Naive thymus-derived CD4-positive, alpha-beta T cell (primary cell): ENCODE measurements at regions not wholly inside any gene's neighbourhood (a gene's known extent, or its start where the extent isn't known, plus 50 kb on each side); places are given as distances from the start of the nearest gene placed in this dataset.

Source experiments
- ATAC-seq: fragments of 150-1000 bp; cut with Tn5 transposase; 2 replicates; pipeline ENCODE4 v1.10.0; 2021; ENCODE audit warnings: mild to moderate bottlenecking, moderate library complexity
- CTCF ChIA-PET: fragments of 350-600 bp; sonication (Branson Sonifier 250); formaldehyde crosslinking; loops from one replicate; lab custom pipeline; 2021; ENCODE audit warnings: antibody characterized with exemption; lab: Charles Lee
- POLR2A ChIA-PET: fragments of 350-600 bp; sonication (Branson Sonifier 250); formaldehyde crosslinking; loops from one replicate; lab custom pipeline; 2021; ENCODE audit warnings: antibody characterized with exemption, inconsistent platforms; lab: Charles Lee
- DNase-seq, 9 donors: peaks; one replicate each; pipeline versions ENCODE4 v3.0.0 to v3.0.0-alpha.2; 2020 to 2022; ENCODE audit warnings: mixed read lengths in 1 of 9
- H3K27ac ChIP-seq: one replicate; pipeline ENCODE4 v1.7.0; 2013; ENCODE audit warnings: mild to moderate bottlenecking, low read depth, low read length, moderate library complexity
- H3K27me3 ChIP-seq, 2 donors: one replicate each; pipeline ENCODE4 v1.7.0; 2013; ENCODE audit warnings: low read length in 2 of 2, mild to moderate bottlenecking in 2 of 2, moderate library complexity in 2 of 2; ENCODE audit not compliant: control insufficient read depth in 2 of 2, insufficient read depth in 2 of 2
- H3K36me3 ChIP-seq, 3 experiments: 1 replicate in 2 of 3; 2 replicates in 1 of 3; pipeline ENCODE4 v1.7.0; 2013; ENCODE audit warnings: low read length in 3 of 3, mild to moderate bottlenecking in 3 of 3, moderate library complexity in 1 of 3; ENCODE audit not compliant: insufficient read depth in 3 of 3, control insufficient read depth in 2 of 3
- H3K4me1 ChIP-seq, 2 donors: one replicate each; pipeline ENCODE4 v1.7.0; 2013; ENCODE audit warnings: low read length in 2 of 2, mild to moderate bottlenecking in 2 of 2, moderate library complexity in 1 of 2; ENCODE audit not compliant: control insufficient read depth in 2 of 2, insufficient read depth in 2 of 2
- H3K4me3 ChIP-seq: 2 replicates; pipeline ENCODE4 v1.7.0; 2013; ENCODE audit warnings: mild to moderate bottlenecking, low read length
- H3K9me3 ChIP-seq, 3 experiments: 1 replicate in 2 of 3; 2 replicates in 1 of 3; pipeline ENCODE4 v1.7.0; 2013; ENCODE audit warnings: low read length in 3 of 3; ENCODE audit not compliant: control insufficient read depth in 2 of 3
- H3K27ac Mint-ChIP-seq, 9 donors: one replicate each; pipeline ENCODE4 v1.8.0; 2020 to 2022; ENCODE audit warnings: mixed read lengths in 9 of 9, mild to moderate bottlenecking in 8 of 9, moderate library complexity in 5 of 9, inconsistent platforms in 2 of 9
- H3K27me3 Mint-ChIP-seq, 5 donors: one replicate each; pipeline ENCODE4 v1.8.0; 2021 to 2022; ENCODE audit warnings: mixed read lengths in 5 of 5, mild to moderate bottlenecking in 1 of 5
- H3K36me3 Mint-ChIP-seq, 5 donors: one replicate each; pipeline ENCODE4 v1.8.0; 2020 to 2022; ENCODE audit warnings: mixed read lengths in 5 of 5, mild to moderate bottlenecking in 3 of 5, inconsistent platforms in 1 of 5
- H3K4me1 Mint-ChIP-seq, 7 donors: one replicate each; pipeline ENCODE4 v1.8.0; 2020 to 2022; ENCODE audit warnings: mixed read lengths in 7 of 7, mild to moderate bottlenecking in 3 of 7, inconsistent platforms in 1 of 7
- H3K4me3 Mint-ChIP-seq, 10 donors: one replicate each; pipeline ENCODE4 v1.8.0; 2020 to 2022; ENCODE audit warnings: mild to moderate bottlenecking in 10 of 10, mixed read lengths in 10 of 10, moderate library complexity in 6 of 10, inconsistent platforms in 2 of 10
- H3K9me3 Mint-ChIP-seq, 11 donors: one replicate each; pipeline ENCODE4 v1.8.0; 2020 to 2022; ENCODE audit warnings: mixed read lengths in 11 of 11, mild to moderate bottlenecking in 4 of 11, inconsistent platforms in 1 of 11, moderate library complexity in 1 of 11
- intact Hi-C, 2 donors: fragments of 100-400 bp; cut with micrococcal nuclease; formaldehyde crosslinking; loops; one replicate each; pipeline ENCODE4 v1.15.1; 2023

- no peaks in the 10 kb centered on the region for H3K36me3 ChIP-seq
- H3K27ac ChIP-seq: no peak overlapping the region
- H3K27me3 Mint-ChIP-seq: peaks cover 0 to 17% (median 0%) of the 10 kb centered on the region in 5 donors
- H3K27ac Mint-ChIP-seq: peak overlapping the region in 2 of 9 donors; percentile 3 to 36
- no peak overlapping the region for H3K4me3 Mint-ChIP-seq
- H3K27me3 ChIP-seq: no peaks in the 10 kb centered on the region
- H3K4me1 Mint-ChIP-seq: peaks cover 0 to 2% (median 0%) of the 10 kb centered on the region in 7 donors
- ATAC-seq: no peak
- DNase-seq: no peak
- H3K9me3 Mint-ChIP-seq: peaks cover 0 to 34% (median 15%) of the 10 kb centered on the region in 11 donors
- H3K4me1 ChIP-seq: no peaks in the 10 kb centered on the region
- ChIA-PET CTCF (no interaction called here), POLR2A (interaction anchor here (1.1 kb wide), 1 partner anchor 11 kb away, joined by 3 read pairs; no protein-coding TSS in a partner anchor)
- H3K9me3 ChIP-seq: no peaks in the 10 kb centered on the region
- intact Hi-C loops: no loop called here
- no peak overlapping the region for H3K4me3 ChIP-seq
- H3K36me3 Mint-ChIP-seq: peaks cover 0 to 26% (median 9%) of the 10 kb centered on the region in 5 donors
Measured at GRCh38 chr9:7592321-7593316, 207.0 kb downstream of the DMAC1 start.

GRCh38 chr9:7591501-7591900 lies 208.1 kb downstream of the DMAC1 start:
- ChIA-PET CTCF (no interaction called here), POLR2A (no interaction called here)
- ATAC-seq: no peak
- Histone ChIP-seq H3K27ac (no peak overlapping the region), H3K27me3 (no peaks in the 10 kb centered on the region), H3K4me1 (no peaks in the 10 kb centered on the region), H3K9me3 (no peaks in the 10 kb centered on the region), H3K4me3 (no peak overlapping the region), H3K36me3 (no peaks in the 10 kb centered on the region)
- Mint-ChIP-seq H3K27me3 (peaks cover 0 to 17% (median 0%) of the 10 kb centered on the region in 5 donors), H3K36me3 (peaks cover 0 to 26% (median 9%) of the 10 kb centered on the region in 5 donors), H3K9me3 (peaks cover 0 to 31% (median 14%) of the 10 kb centered on the region in 11 donors), H3K27ac (no peak overlapping the region), H3K4me1 (no peaks in the 10 kb centered on the region), H3K4me3 (no peak overlapping the region)
- intact Hi-C loops: loop anchor here in 1 of 2 donors (2.0 kb wide), 1 partner anchor 21 kb away; no protein-coding TSS in a partner anchor
- DNase-seq: no peak

- peaks cover 0 to 2% (median 0%) of the 10 kb centered on the region in 11 donors for H3K9me3 Mint-ChIP-seq
- ATAC-seq: no peak
- H3K36me3 Mint-ChIP-seq: no peaks in the 10 kb centered on the region
- Histone ChIP-seq H3K36me3 (no peaks in the 10 kb centered on the region), H3K27me3 (no peaks in the 10 kb centered on the region), H3K27ac (no peak overlapping the region), H3K4me3 (no peak overlapping the region), H3K4me1 (no peaks in the 10 kb centered on the region), H3K9me3 (no peaks in the 10 kb centered on the region)
- intact Hi-C loops: no loop called here
- CTCF ChIA-PET: interaction anchor here (1.2 kb wide), 1 partner anchor 10 kb away, joined by 3 read pairs; no protein-coding TSS in a partner anchor
- no peaks in the 10 kb centered on the region for H3K4me1 Mint-ChIP-seq
- peaks cover 0 to 10% (median 0%) of the 10 kb centered on the region in 5 donors for H3K27me3 Mint-ChIP-seq
- no peak overlapping the region for H3K4me3 Mint-ChIP-seq
- POLR2A ChIA-PET: interaction anchor here (0.8 kb wide), 1 partner anchor 40 kb away, joined by 3 read pairs; no protein-coding TSS in a partner anchor
- no peak for DNase-seq
- H3K27ac Mint-ChIP-seq: no peak overlapping the region
Measured at GRCh38 chr9:7580568-7580967, 219.0 kb downstream of the DMAC1 start.

GRCh38 chr9:7579351-7579750 lies 220.2 kb downstream of the DMAC1 start:
- no peak overlapping the region for H3K27ac ChIP-seq
- H3K4me1 Mint-ChIP-seq: no peaks in the 10 kb centered on the region
- POLR2A ChIA-PET: interaction anchor here (0.6 kb wide), 1 partner anchor 421 kb away, joined by 3 read pairs; no protein-coding TSS in a partner anchor
- H3K4me3 Mint-ChIP-seq: no peak overlapping the region
- no peaks in the 10 kb centered on the region for H3K27me3 ChIP-seq
- ATAC-seq: no peak
- H3K4me1 ChIP-seq: no peaks in the 10 kb centered on the region
- peaks cover 0 to 13% (median 0%) of the 10 kb centered on the region in 5 donors for H3K27me3 Mint-ChIP-seq
- no peak overlapping the region for H3K27ac Mint-ChIP-seq
- no peaks in the 10 kb centered on the region for H3K9me3 ChIP-seq
- H3K36me3 Mint-ChIP-seq: no peaks in the 10 kb centered on the region
- no peaks in the 10 kb centered on the region for H3K36me3 ChIP-seq
- H3K9me3 Mint-ChIP-seq: peaks cover 0 to 3% (median 0%) of the 10 kb centered on the region in 11 donors
- intact Hi-C loops: loop anchor here in 1 of 2 donors (10.0 kb wide), 1 partner anchor 605 kb away; no protein-coding TSS in a partner anchor
- DNase-seq: no peak
- no peak overlapping the region for H3K4me3 ChIP-seq
- CTCF ChIA-PET: no interaction called here

- no peaks in the 10 kb centered on the region for H3K4me1 Mint-ChIP-seq
- POLR2A ChIA-PET: no interaction called here
- no peak overlapping the region for H3K27ac Mint-ChIP-seq
- peaks cover 0 to 2% (median 0%) of the 10 kb centered on the region in 11 donors for H3K9me3 Mint-ChIP-seq
- Histone ChIP-seq H3K27ac (no peak overlapping the region), H3K9me3 (no peaks in the 10 kb centered on the region), H3K4me3 (no peak overlapping the region), H3K36me3 (no peaks in the 10 kb centered on the region), H3K4me1 (no peaks in the 10 kb centered on the region), H3K27me3 (no peaks in the 10 kb centered on the region)
- H3K4me3 Mint-ChIP-seq: no peak overlapping the region
- no peaks in the 10 kb centered on the region for H3K36me3 Mint-ChIP-seq
- intact Hi-C loops: loop anchor here in 1 of 2 donors (10.0 kb wide), 1 partner anchor 606 kb away; no protein-coding TSS in a partner anchor
- DNase-seq: no peak
- ATAC-seq: no peak
- peaks cover 0 to 13% (median 0%) of the 10 kb centered on the region in 5 donors for H3K27me3 Mint-ChIP-seq
- CTCF ChIA-PET: no interaction called here
Measured at GRCh38 chr9:7578951-7579350, 220.6 kb downstream of the DMAC1 start.

GRCh38 chr9:7570107-7570720 lies 229.4 kb downstream of the DMAC1 start:
- ChIA-PET POLR2A (interaction anchor here (1.1 kb wide), 1 partner anchor 229 kb away, joined by 3 read pairs; the partner anchor contains the start of gene DMAC1), CTCF (interaction anchor here (0.6 to 2.8 kb wide), 16 partner anchors 10 to 989 kb away, joined by 3 to 15 read pairs (median 4); no protein-coding TSS in a partner anchor)
- no peaks in the 10 kb centered on the region for H3K36me3 ChIP-seq
- DNase-seq (peak; percentile 18 to 76 (median 63)), ATAC-seq (peak; percentile 84)
- Mint-ChIP-seq H3K27me3 (peaks cover 0 to 28% (median 3%) of the 10 kb centered on the region in 5 donors), H3K9me3 (peaks cover 0 to 2% (median 0%) of the 10 kb centered on the region in 11 donors), H3K27ac (peak overlapping the region in 1 of 9 donors; percentile 26), H3K36me3 (no peaks in the 10 kb centered on the region), H3K4me1 (peaks cover 0 to 5% (median 0%) of the 10 kb centered on the region in 7 donors), H3K4me3 (no peak overlapping the region)
- no peaks in the 10 kb centered on the region for H3K4me1 ChIP-seq
- intact Hi-C loops: loop anchor here (1.0 to 10.0 kb wide), 17 partner anchors 21 to 1325 kb away; partner anchors contain the start of gene DMAC1 (in 2 of the 2)
- H3K27ac ChIP-seq: no peak overlapping the region
- no peaks in the 10 kb centered on the region for H3K27me3 ChIP-seq
- H3K9me3 ChIP-seq: no peaks in the 10 kb centered on the region
- no peak overlapping the region for H3K4me3 ChIP-seq
